ENCODE measurements at regions not wholly inside any gene's neighbourhood (a gene's known extent, or its start where the extent isn't known, plus 50 kb on each side); places are given as distances from the start of the nearest gene placed in this dataset.
"Not testable (repeated sequence)": the region's sequence is repeated elsewhere in the genome, so short reads cannot be mapped to it uniquely, and the experiment has no call there.

- intact Hi-C loops (cut with micrococcal nuclease); H3K27me3 Mint-ChIP-seq; H3K9me3 Mint-ChIP-seq; H3K27ac Mint-ChIP-seq; H3K4me3 Mint-ChIP-seq; H3K36me3 Mint-ChIP-seq (ENCODE audit: low read depth); H3K4me1 Mint-ChIP-seq (ENCODE audit: low read depth): not testable (repeated sequence)
These were observed 461.3 kb downstream of the KLF5 start for GRCh38 chr13:73520135-73520534.

GRCh38 chr13:73519396-73520116 is 460.8 kb downstream of the KLF5 start:
- intact Hi-C loops (cut with micrococcal nuclease), result no loop called here
- no peaks in the 10 kb centered on the region for H3K27me3 Mint-ChIP-seq
- H3K4me1 Mint-ChIP-seq (ENCODE audit: low read depth), result no peaks in the 10 kb centered on the region
- H3K27ac Mint-ChIP-seq, result no peak overlapping the region
- H3K36me3 Mint-ChIP-seq (ENCODE audit: low read depth), result no peaks in the 10 kb centered on the region
- H3K4me3 Mint-ChIP-seq, result no peak overlapping the region
- no peaks in the 10 kb centered on the region for H3K9me3 Mint-ChIP-seq

GRCh38 chr13:73517766-73518165 is 459.0 kb downstream of the KLF5 start:
- intact Hi-C loops (cut with micrococcal nuclease), result no loop called here
- Mint-ChIP-seq H3K27me3 (no peaks in the 10 kb centered on the region), H3K9me3 (no peaks in the 10 kb centered on the region), H3K27ac (no peak overlapping the region), H3K4me3 (no peak overlapping the region), H3K4me1 (ENCODE audit: low read depth) (no peaks in the 10 kb centered on the region), H3K36me3 (ENCODE audit: low read depth) (no peaks in the 10 kb centered on the region)

- no peaks in the 10 kb centered on the region for H3K9me3 Mint-ChIP-seq
- H3K36me3 Mint-ChIP-seq (ENCODE audit: low read depth), result no peaks in the 10 kb centered on the region
- no peak overlapping the region for H3K4me3 Mint-ChIP-seq
- no peaks in the 10 kb centered on the region for H3K27me3 Mint-ChIP-seq
- H3K27ac Mint-ChIP-seq, result no peak overlapping the region
- intact Hi-C loops (cut with micrococcal nuclease), result no loop called here
- no peaks in the 10 kb centered on the region for H3K4me1 Mint-ChIP-seq (ENCODE audit: low read depth)
These were observed 457.9 kb downstream of the KLF5 start for GRCh38 chr13:73516731-73517130.

GRCh38 chr13:73514208-73514607 is 455.4 kb downstream of the KLF5 start:
- no peak overlapping the region for H3K4me3 Mint-ChIP-seq
- H3K27ac Mint-ChIP-seq, result no peak overlapping the region
- no peaks in the 10 kb centered on the region for H3K27me3 Mint-ChIP-seq
- no peaks in the 10 kb centered on the region for H3K36me3 Mint-ChIP-seq (ENCODE audit: low read depth)
- H3K9me3 Mint-ChIP-seq, result no peaks in the 10 kb centered on the region
- no peaks in the 10 kb centered on the region for H3K4me1 Mint-ChIP-seq (ENCODE audit: low read depth)
- intact Hi-C loops (cut with micrococcal nuclease), result no loop called here

GRCh38 chr13:73513751-73514150 is 454.9 kb downstream of the KLF5 start:
- intact Hi-C loops (cut with micrococcal nuclease), result no loop called here
- H3K4me1 Mint-ChIP-seq (ENCODE audit: low read depth), result no peaks in the 10 kb centered on the region
- no peak overlapping the region for H3K27ac Mint-ChIP-seq
- no peak overlapping the region for H3K4me3 Mint-ChIP-seq
- H3K27me3 Mint-ChIP-seq, result no peaks in the 10 kb centered on the region
- no peaks in the 10 kb centered on the region for H3K36me3 Mint-ChIP-seq (ENCODE audit: low read depth)
- H3K9me3 Mint-ChIP-seq, result no peaks in the 10 kb centered on the region

GRCh38 chr13:73508841-73509240 is 450.0 kb downstream of the KLF5 start:
- H3K27me3 Mint-ChIP-seq, result no peaks in the 10 kb centered on the region
- no peaks in the 10 kb centered on the region for H3K4me1 Mint-ChIP-seq (ENCODE audit: low read depth)
- no peak overlapping the region for H3K4me3 Mint-ChIP-seq
- intact Hi-C loops (cut with micrococcal nuclease), result no loop called here
- H3K9me3 Mint-ChIP-seq, result peaks cover 11% of the 10 kb centered on the region
- no peak overlapping the region for H3K27ac Mint-ChIP-seq
- H3K36me3 Mint-ChIP-seq (ENCODE audit: low read depth), result no peaks in the 10 kb centered on the region

GRCh38 chr13:73505376-73505890 is 446.6 kb downstream of the KLF5 start:
- intact Hi-C loops (cut with micrococcal nuclease), result no loop called here
- H3K4me1 Mint-ChIP-seq (ENCODE audit: low read depth), result no peaks in the 10 kb centered on the region
- no peaks in the 10 kb centered on the region for H3K36me3 Mint-ChIP-seq (ENCODE audit: low read depth)
- no peaks in the 10 kb centered on the region for H3K27me3 Mint-ChIP-seq
- H3K4me3 Mint-ChIP-seq, result no peak overlapping the region
- peaks cover 11% of the 10 kb centered on the region for H3K9me3 Mint-ChIP-seq
- H3K27ac Mint-ChIP-seq, result no peak overlapping the region

GRCh38 chr13:73499695-73500094 is 440.9 kb downstream of the KLF5 start:
- H3K36me3 Mint-ChIP-seq (ENCODE audit: low read depth), result no peaks in the 10 kb centered on the region

GRCh38 chr13:73497430-73497829 is 438.6 kb downstream of the KLF5 start:
- H3K36me3 Mint-ChIP-seq (ENCODE audit: low read depth), result no peaks in the 10 kb centered on the region
- no peak overlapping the region for H3K4me3 Mint-ChIP-seq
- no peak overlapping the region for H3K27ac Mint-ChIP-seq
- no peaks in the 10 kb centered on the region for H3K4me1 Mint-ChIP-seq (ENCODE audit: low read depth)
- no peaks in the 10 kb centered on the region for H3K9me3 Mint-ChIP-seq
- intact Hi-C loops (cut with micrococcal nuclease), result no loop called here
- no peaks in the 10 kb centered on the region for H3K27me3 Mint-ChIP-seq

More at GRCh38 chr13:73499695-73500094, 440.9 kb downstream of the KLF5 start:
- no peaks in the 10 kb centered on the region for H3K9me3 Mint-ChIP-seq
- H3K4me3 Mint-ChIP-seq, result no peak overlapping the region
- intact Hi-C loops (cut with micrococcal nuclease), result no loop called here
- no peaks in the 10 kb centered on the region for H3K27me3 Mint-ChIP-seq
- H3K27ac Mint-ChIP-seq, result no peak overlapping the region
- H3K4me1 Mint-ChIP-seq (ENCODE audit: low read depth), result no peaks in the 10 kb centered on the region

GRCh38 chr13:73496711-73497110 is 437.9 kb downstream of the KLF5 start:
- Mint-ChIP-seq H3K36me3 (ENCODE audit: low read depth) (no peaks in the 10 kb centered on the region), H3K4me3 (no peak overlapping the region), H3K27me3 (no peaks in the 10 kb centered on the region), H3K9me3 (no peaks in the 10 kb centered on the region), H3K27ac (no peak overlapping the region), H3K4me1 (ENCODE audit: low read depth) (no peaks in the 10 kb centered on the region)
- intact Hi-C loops (cut with micrococcal nuclease), result no loop called here

- Mint-ChIP-seq H3K9me3 (peaks cover 37% of the 10 kb centered on the region), H3K27ac (no peak overlapping the region), H3K4me1 (ENCODE audit: low read depth) (no peaks in the 10 kb centered on the region), H3K36me3 (ENCODE audit: low read depth) (no peaks in the 10 kb centered on the region), H3K4me3 (no peak overlapping the region), H3K27me3 (no peaks in the 10 kb centered on the region)
- intact Hi-C loops (cut with micrococcal nuclease), result no loop called here
These were observed 434.0 kb downstream of the KLF5 start for GRCh38 chr13:73492811-73493210.

- intact Hi-C loops (cut with micrococcal nuclease), result no loop called here
- Mint-ChIP-seq H3K27me3 (no peaks in the 10 kb centered on the region), H3K9me3 (peaks cover 32% of the 10 kb centered on the region), H3K4me1 (ENCODE audit: low read depth) (no peaks in the 10 kb centered on the region), H3K36me3 (ENCODE audit: low read depth) (no peaks in the 10 kb centered on the region), H3K27ac (no peak overlapping the region), H3K4me3 (no peak overlapping the region)
These were observed 423.8 kb downstream of the KLF5 start for GRCh38 chr13:73482556-73482955.

GRCh38 chr13:73481886-73482445 is 423.2 kb downstream of the KLF5 start:
- H3K27me3 Mint-ChIP-seq, result no peaks in the 10 kb centered on the region
- no peaks in the 10 kb centered on the region for H3K4me1 Mint-ChIP-seq (ENCODE audit: low read depth)
- no peak overlapping the region for H3K4me3 Mint-ChIP-seq
- no peak overlapping the region for H3K27ac Mint-ChIP-seq
- intact Hi-C loops (cut with micrococcal nuclease), result no loop called here
- no peaks in the 10 kb centered on the region for H3K36me3 Mint-ChIP-seq (ENCODE audit: low read depth)
- H3K9me3 Mint-ChIP-seq, result peaks cover 29% of the 10 kb centered on the region

All from dendritic cell treated with granulocyte-macrophage colony-stimulating factor and Interleukin-4, amounts not matched to agents 40 ng/mL and 50 ng/mL, for 4 days (primary cell).